IMR-90 (cell line): ENCODE measurements at regions not wholly inside any gene's neighbourhood (a gene's known extent, or its start where the extent isn't known, plus 50 kb on each side); places are given as distances from the start of the nearest gene placed in this dataset.
A peak's percentile ranks its signal among the peaks of the same experiment; 100 is the strongest.

Source experiments
- ATAC-seq: fragments of 200-7000 bp; cut with Tn5 transposase; 2 replicates; pipeline ENCODE4 v1.9.1; 2020; ENCODE audit warnings: low read depth, mild to moderate bottlenecking, moderate library complexity
- BruUV-seq: library from RNA; stranded (reverse); fragments of 400-500 nt; replicated peaks from 2 replicates; lab custom pipeline; 2021; lab: Mats Ljungman, UMichigan
- CTCF ChIA-PET: fragments of 300-600 bp; formaldehyde crosslinking; extraction: SDS; loops from one replicate; lab custom pipeline; 2021; ENCODE audit warnings: antibody characterized with exemption; lab: Yijun Ruan, JAX
- POLR2A ChIA-PET: fragments of 300-600 bp; sonication (Branson Sonifier 250); formaldehyde crosslinking; loops from one replicate; lab custom pipeline; 2022; ENCODE audit warnings: antibody characterized with exemption; ENCODE audit not compliant: unreplicated experiment; lab: Charles Lee
- DNase-seq: peaks from one replicate; pipeline ENCODE4 v3.0.0; 2013
- H2AFZ ChIP-seq: replicated peaks from 2 replicates; pipeline ENCODE3; 2013; ENCODE audit warnings: low read length, mild to moderate bottlenecking; ENCODE audit not compliant: poor library complexity
- H2AK5ac ChIP-seq: 2 replicates; pipeline ENCODE4 v1.6.1; 2013; ENCODE audit warnings: low read depth, low read length, inconsistent platforms
- H2AK9ac ChIP-seq: replicated peaks from 2 replicates; pipeline ENCODE3; 2013; ENCODE audit warnings: mild to moderate bottlenecking, low read depth, low read length, moderate library complexity; ENCODE audit not compliant: poor library complexity
- H2BK120ac ChIP-seq: 2 replicates; pipeline ENCODE4 v1.6.1; 2013; ENCODE audit warnings: low read depth, low read length, inconsistent platforms
- H2BK15ac ChIP-seq: 3 replicates; pipeline ENCODE4 v1.6.1; 2013; ENCODE audit warnings: low read depth, low read length, inconsistent platforms
- H2BK20ac ChIP-seq: 2 replicates; pipeline ENCODE4 v1.6.1; 2013; ENCODE audit warnings: low read depth, mild to moderate bottlenecking, inconsistent platforms, low read length, moderate library complexity
- H2BK5ac ChIP-seq: 2 replicates; pipeline ENCODE4 v1.6.1; 2013; ENCODE audit warnings: mild to moderate bottlenecking, low read depth, low read length, inconsistent platforms; ENCODE audit not compliant: poor library complexity, severe bottlenecking
- H3K14ac ChIP-seq: replicated peaks from 2 replicates; pipeline ENCODE4 v1.6.1; 2013; ENCODE audit warnings: low read depth, low read length, inconsistent platforms
- H3K18ac ChIP-seq: 2 replicates; pipeline ENCODE4 v1.6.1; 2013; ENCODE audit warnings: low read depth, low read length, control low read depth
- H3K23ac ChIP-seq: 2 replicates; pipeline ENCODE4 v1.6.1; 2013; ENCODE audit warnings: low read depth, low read length, inconsistent platforms
- H3K27ac ChIP-seq: 2 replicates; pipeline ENCODE4 v1.5.1; 2013; ENCODE audit warnings: mild to moderate bottlenecking, control low read depth, low read length; ENCODE audit not compliant: insufficient read depth
- H3K27me3 ChIP-seq: 2 replicates; pipeline ENCODE4 v1.6.1; 2013; ENCODE audit warnings: low read length; ENCODE audit not compliant: control insufficient read depth, insufficient read depth
- H3K36me3 ChIP-seq: 2 replicates; pipeline ENCODE4 v1.6.1; 2013; ENCODE audit warnings: low read length, mixed read lengths; ENCODE audit not compliant: control insufficient read depth, insufficient read depth
- H3K4ac ChIP-seq: 2 replicates; pipeline ENCODE4 v1.6.1; 2013; ENCODE audit warnings: low read depth, low read length, inconsistent platforms
- H3K4me1 ChIP-seq: 2 replicates; pipeline ENCODE4 v1.6.1; 2013; ENCODE audit warnings: low read length, mixed read lengths; ENCODE audit not compliant: control insufficient read depth, insufficient read depth
- H3K4me2 ChIP-seq: 2 replicates; pipeline ENCODE4 v1.6.1; 2013; ENCODE audit warnings: low read depth, mild to moderate bottlenecking, control low read depth, low read length, moderate library complexity
- H3K4me3 ChIP-seq: 2 replicates; pipeline ENCODE4 v1.5.1; 2013; ENCODE audit warnings: low read depth, mild to moderate bottlenecking, control low read depth, low read length, moderate library complexity; ENCODE audit not compliant: insufficient read depth
- H3K56ac ChIP-seq: 2 replicates; pipeline ENCODE4 v1.6.1; 2013; ENCODE audit warnings: low read length, inconsistent platforms; ENCODE audit not compliant: insufficient read depth; ENCODE audit errors: extremely low read depth
- H3K79me1 ChIP-seq, 2 experiments: 2 replicates each; pipeline ENCODE4 v1.6.1; 2013; ENCODE audit warnings: low read length in 2 of 2, inconsistent platforms in 1 of 2, low read depth in 1 of 2
- H3K9ac ChIP-seq: 2 replicates; pipeline ENCODE4 v1.6.1; 2013; ENCODE audit warnings: low read depth, low read length, control low read depth
- H3K9me1 ChIP-seq: 2 replicates; pipeline ENCODE4 v1.6.1; 2013; ENCODE audit warnings: low read length, inconsistent platforms; ENCODE audit not compliant: insufficient read depth
- H3K9me3 ChIP-seq: 2 replicates; pipeline ENCODE4 v1.6.1; 2013; ENCODE audit warnings: low read length; ENCODE audit not compliant: control insufficient read depth, insufficient read depth
- H4K20me1 ChIP-seq: 2 replicates; pipeline ENCODE4 v1.6.1; 2013; ENCODE audit warnings: low read length, inconsistent platforms; ENCODE audit not compliant: insufficient read depth
- H4K5ac ChIP-seq: 2 replicates; pipeline ENCODE4 v1.6.1; 2013; ENCODE audit warnings: mild to moderate bottlenecking, low read depth, low read length, control low read depth
- H4K8ac ChIP-seq, 2 experiments: 2 replicates each; pipeline ENCODE4 v1.6.1; 2013; ENCODE audit warnings: low read depth in 2 of 2, low read length in 2 of 2, control low read depth in 1 of 2, inconsistent platforms in 1 of 2
- H4K91ac ChIP-seq: 2 replicates; pipeline ENCODE4 v1.6.1; 2013; ENCODE audit warnings: low read depth, low read length, inconsistent platforms; ENCODE audit not compliant: insufficient read depth
- FOS ChIP-seq: fragments of 150-350 bp; IDR thresholded peaks from 2 replicates; pipeline ENCODE4 v1.6.1; 2016; ENCODE audit warnings: low read depth, low read length
- RFX5 ChIP-seq: IDR thresholded peaks from 2 replicates; pipeline ENCODE4 v1.8.0; 2012; ENCODE audit warnings: low read depth, mild to moderate bottlenecking, low read length, moderate library complexity
- WGBS, 2 experiments: methylation state at CpG; one replicate each; pipeline versions ENCODE4 v1.1.5 to v1.1.7; 2013; ENCODE audit warnings: missing lambda C conversion rate in 2 of 2; ENCODE audit not compliant: insufficient read length in 1 of 2; ENCODE audit errors: extremely low coverage in 2 of 2; 5-methylcytosine and 5-hydroxymethylcytosine counted together
- dilution Hi-C: fragments of 300-500 bp; cut with HindIII; formaldehyde crosslinking; loops from one replicate; pipeline ENCODE4 v1.14.3; 2018; ENCODE audit warnings: low sequenced_read_pairs; ENCODE audit not compliant: unreplicated experiment
- in situ Hi-C: fragments of 300-500 bp; cut with MboI; formaldehyde crosslinking; loops from 3 replicates; pipeline ENCODE4 v1.14.3; 2019; ENCODE audit warnings: low sequenced_read_pairs, inconsistent platforms, mixed read lengths
- intact Hi-C: fragments of 100-400 bp; cut with micrococcal nuclease; formaldehyde crosslinking; loops from 2 replicates; pipeline ENCODE4 v1.10.0; 2022
- TF ChIP-seq, protein P1 (sequence below): fragments of 150-350 bp; IDR thresholded peaks from 2 replicates; pipeline ENCODE4 v1.6.1; 2016; ENCODE audit warnings: low read depth, mild to moderate bottlenecking, low read length, moderate library complexity, borderline replicate concordance

GRCh38 chr6:106011476-106011875 lies 74.7 kb upstream of the PRDM1 start:
- intact Hi-C loops (no loop called here), in situ Hi-C loops (no loop called here), dilution Hi-C loops (no loop called here)
- H4K8ac ChIP-seq = no peak overlapping the region
- no peak overlapping the region for H2AFZ ChIP-seq
- peaks cover 0 to 4% of the 10 kb centered on the region in 2 experiments; a peak in 1 of 4 replicates for H3K79me1 ChIP-seq
- H3K4ac ChIP-seq = peak overlapping the region; percentile 75
- 0 out of 2 replicates have a peak overlapping the region, but pooled peaks have one; percentile 29 for H3K14ac ChIP-seq
- H3K27ac ChIP-seq = no peak overlapping the region
- peak overlapping the region; percentile 78 for H2AK9ac ChIP-seq
- H4K20me1 ChIP-seq = no peaks in the 10 kb centered on the region
- no peak overlapping the region for H3K23ac ChIP-seq
- POLR2A ChIA-PET = no interaction called here
- peak overlapping the region; percentile 78 for H2BK5ac ChIP-seq
- H3K27me3 ChIP-seq = no peaks in the 10 kb centered on the region
- no TSS peak for BruUV-seq
- TF ChIP-seq RFX5 (no peak), FOS (no peak)
- TF ChIP-seq, protein P1, sequence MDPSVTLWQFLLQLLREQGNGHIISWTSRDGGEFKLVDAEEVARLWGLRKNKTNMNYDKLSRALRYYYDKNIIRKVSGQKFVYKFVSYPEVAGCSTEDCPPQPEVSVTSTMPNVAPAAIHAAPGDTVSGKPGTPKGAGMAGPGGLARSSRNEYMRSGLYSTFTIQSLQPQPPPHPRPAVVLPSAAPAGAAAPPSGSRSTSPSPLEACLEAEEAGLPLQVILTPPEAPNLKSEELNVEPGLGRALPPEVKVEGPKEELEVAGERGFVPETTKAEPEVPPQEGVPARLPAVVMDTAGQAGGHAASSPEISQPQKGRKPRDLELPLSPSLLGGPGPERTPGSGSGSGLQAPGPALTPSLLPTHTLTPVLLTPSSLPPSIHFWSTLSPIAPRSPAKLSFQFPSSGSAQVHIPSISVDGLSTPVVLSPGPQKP = no peak
- H3K9ac ChIP-seq = no peak overlapping the region
- H3K9me1 ChIP-seq = peaks cover 15% of the 10 kb centered on the region
- DNase-seq (no peak), ATAC-seq (no peak)
- no peak overlapping the region for H3K4me3 ChIP-seq
- no peak overlapping the region for H4K91ac ChIP-seq
- CTCF ChIA-PET = no interaction called here
- H2AK5ac ChIP-seq = peak overlapping the region; percentile 50; the same call in 1 of the 2 replicates
- no peak overlapping the region for H2BK15ac ChIP-seq
- H3K9me3 ChIP-seq = no peaks in the 10 kb centered on the region
- no peaks in the 10 kb centered on the region for H3K36me3 ChIP-seq
- no peak overlapping the region for H4K5ac ChIP-seq
- no peak overlapping the region for H3K56ac ChIP-seq
- no peak overlapping the region for H3K4me2 ChIP-seq
- peaks cover 2% of the 10 kb centered on the region; the same call in 1 of the 2 replicates for H3K4me1 ChIP-seq
- H2BK120ac ChIP-seq = 0 out of 2 replicates have a peak overlapping the region, but pooled peaks have one; percentile 3
- no peak overlapping the region for H2BK20ac ChIP-seq
- no peak overlapping the region for H3K18ac ChIP-seq
- 100% methylated on average over 2 of the region's 6 CpGs; no CpG with 5 or more reads in 1 of the 2 experiments for WGBS, 2 experiments
